ENCODE measurements at regions not wholly inside any gene's neighbourhood (a gene's known extent, or its start where the extent isn't known, plus 50 kb on each side); places are given as distances from the start of the nearest gene placed in this dataset.

- Mint-ChIP-seq H3K27me3 (ENCODE audit: low read depth) (peaks cover 41% of the 10 kb centered on the region), H3K27ac (ENCODE audit: unreplicated experiment) (no peak overlapping the region), H3K4me1 (ENCODE audit: low read depth) (no peaks in the 10 kb centered on the region)
These were observed 76.8 kb upstream of the SCEL start for GRCh38 chr13:77458736-77459135.

GRCh38 chr13:77457966-77458365 lies 77.5 kb upstream of the SCEL start:
- H3K4me1 Mint-ChIP-seq (ENCODE audit: low read depth), result no peaks in the 10 kb centered on the region
- H3K4me3 Mint-ChIP-seq (ENCODE audit: unreplicated experiment), result no peak overlapping the region
- H3K36me3 Mint-ChIP-seq (ENCODE audit: low read depth), result no peaks in the 10 kb centered on the region
- no peak for DNase-seq (ENCODE audit: low spot score)
- H3K9me3 Mint-ChIP-seq (ENCODE audit: low read depth), result no peaks in the 10 kb centered on the region
- H3K27ac Mint-ChIP-seq (ENCODE audit: unreplicated experiment), result no peak overlapping the region
- TF ChIP-seq CTCF (IDR thresholded peaks at IDR 0.05), result no peak
- H3K27me3 Mint-ChIP-seq (ENCODE audit: low read depth), result peaks cover 43% of the 10 kb centered on the region

More at GRCh38 chr13:77458736-77459135, 76.8 kb upstream of the SCEL start:
- no peak for TF ChIP-seq CTCF (IDR thresholded peaks at IDR 0.05)
- no peaks in the 10 kb centered on the region for H3K36me3 Mint-ChIP-seq (ENCODE audit: low read depth)
- no peak overlapping the region for H3K4me3 Mint-ChIP-seq (ENCODE audit: unreplicated experiment)
- H3K9me3 Mint-ChIP-seq (ENCODE audit: low read depth), result no peaks in the 10 kb centered on the region
- DNase-seq (ENCODE audit: low spot score), result no peak

GRCh38 chr13:77456271-77456670 lies 79.2 kb upstream of the SCEL start:
- Mint-ChIP-seq H3K4me1 (ENCODE audit: low read depth) (no peaks in the 10 kb centered on the region), H3K27ac (ENCODE audit: unreplicated experiment) (no peak overlapping the region), H3K27me3 (ENCODE audit: low read depth) (peaks cover 43% of the 10 kb centered on the region), H3K36me3 (ENCODE audit: low read depth) (no peaks in the 10 kb centered on the region), H3K4me3 (ENCODE audit: unreplicated experiment) (no peak overlapping the region), H3K9me3 (ENCODE audit: low read depth) (no peaks in the 10 kb centered on the region)
- no peak for DNase-seq (ENCODE audit: low spot score)
- TF ChIP-seq CTCF (IDR thresholded peaks at IDR 0.05), result no peak

GRCh38 chr13:77449265-77449664 lies 86.2 kb upstream of the SCEL start:
- Mint-ChIP-seq H3K4me3 (ENCODE audit: unreplicated experiment) (no peak overlapping the region), H3K27ac (ENCODE audit: unreplicated experiment) (no peak overlapping the region), H3K4me1 (ENCODE audit: low read depth) (no peaks in the 10 kb centered on the region), H3K27me3 (ENCODE audit: low read depth) (peaks cover 15% of the 10 kb centered on the region), H3K36me3 (ENCODE audit: low read depth) (no peaks in the 10 kb centered on the region), H3K9me3 (ENCODE audit: low read depth) (no peaks in the 10 kb centered on the region)
- TF ChIP-seq CTCF (IDR thresholded peaks at IDR 0.05), result no peak
- no peak for DNase-seq (ENCODE audit: low spot score)

- Mint-ChIP-seq H3K27ac (ENCODE audit: unreplicated experiment) (no peak overlapping the region), H3K27me3 (ENCODE audit: low read depth) (peaks cover 13% of the 10 kb centered on the region), H3K4me1 (ENCODE audit: low read depth) (no peaks in the 10 kb centered on the region), H3K4me3 (ENCODE audit: unreplicated experiment) (no peak overlapping the region), H3K9me3 (ENCODE audit: low read depth) (no peaks in the 10 kb centered on the region), H3K36me3 (ENCODE audit: low read depth) (no peaks in the 10 kb centered on the region)
- no peak for DNase-seq (ENCODE audit: low spot score)
- TF ChIP-seq CTCF (IDR thresholded peaks at IDR 0.05), result no peak
These were observed 86.8 kb upstream of the SCEL start for GRCh38 chr13:77448689-77449088.

Data from chondrocyte (in vitro differentiated cells).